ENCODE measurements at regions not wholly inside any gene's neighbourhood (a gene's known extent, or its start where the extent isn't known, plus 50 kb on each side); places are given as distances from the start of the nearest gene placed in this dataset.
"Not testable (repeated sequence)": the region's sequence is repeated elsewhere in the genome, so short reads cannot be mapped to it uniquely, and the experiment has no call there.

DNA sequence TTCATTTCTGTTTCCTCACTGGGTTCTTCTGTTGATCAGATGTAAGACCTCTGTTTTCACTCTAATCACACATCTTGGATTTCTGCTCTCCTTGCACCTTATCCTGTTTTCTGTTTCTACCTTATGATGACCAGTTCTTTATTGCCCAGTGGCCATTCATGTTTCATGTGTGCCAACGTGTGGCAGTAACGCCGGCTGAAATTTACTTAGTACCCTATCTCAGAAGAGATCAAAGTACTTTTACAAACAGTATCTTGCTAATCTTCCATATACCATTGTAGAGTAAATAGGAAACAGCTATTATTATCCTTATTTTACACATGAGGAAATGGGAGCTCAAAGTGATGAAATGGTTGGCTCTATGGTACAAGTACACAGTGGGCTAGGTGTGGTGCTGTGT lies 74.0 kb downstream of the GATA3 start:
- no peak for DNase-seq

DNA sequence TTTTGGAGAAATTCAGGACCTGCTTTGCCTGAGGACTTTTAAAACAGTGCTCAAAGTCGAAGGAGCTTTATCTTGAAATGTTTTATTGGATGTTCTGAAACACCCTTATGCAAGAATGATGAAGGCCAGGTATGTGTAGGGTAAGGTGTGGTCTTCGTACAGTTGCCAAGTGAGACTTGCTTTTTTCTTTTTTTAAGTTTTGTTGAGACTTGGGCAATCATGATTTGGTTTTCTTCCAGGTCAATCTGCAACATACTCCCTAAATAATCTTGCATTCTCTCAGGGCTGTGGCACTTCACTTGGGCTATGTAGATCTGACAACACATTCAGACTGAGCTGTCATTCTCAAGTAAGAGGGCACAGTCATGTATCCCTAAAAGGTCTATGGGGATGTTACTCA lies 75.0 kb downstream of the GATA3 start:
- DNase-seq = no peak

DNA sequence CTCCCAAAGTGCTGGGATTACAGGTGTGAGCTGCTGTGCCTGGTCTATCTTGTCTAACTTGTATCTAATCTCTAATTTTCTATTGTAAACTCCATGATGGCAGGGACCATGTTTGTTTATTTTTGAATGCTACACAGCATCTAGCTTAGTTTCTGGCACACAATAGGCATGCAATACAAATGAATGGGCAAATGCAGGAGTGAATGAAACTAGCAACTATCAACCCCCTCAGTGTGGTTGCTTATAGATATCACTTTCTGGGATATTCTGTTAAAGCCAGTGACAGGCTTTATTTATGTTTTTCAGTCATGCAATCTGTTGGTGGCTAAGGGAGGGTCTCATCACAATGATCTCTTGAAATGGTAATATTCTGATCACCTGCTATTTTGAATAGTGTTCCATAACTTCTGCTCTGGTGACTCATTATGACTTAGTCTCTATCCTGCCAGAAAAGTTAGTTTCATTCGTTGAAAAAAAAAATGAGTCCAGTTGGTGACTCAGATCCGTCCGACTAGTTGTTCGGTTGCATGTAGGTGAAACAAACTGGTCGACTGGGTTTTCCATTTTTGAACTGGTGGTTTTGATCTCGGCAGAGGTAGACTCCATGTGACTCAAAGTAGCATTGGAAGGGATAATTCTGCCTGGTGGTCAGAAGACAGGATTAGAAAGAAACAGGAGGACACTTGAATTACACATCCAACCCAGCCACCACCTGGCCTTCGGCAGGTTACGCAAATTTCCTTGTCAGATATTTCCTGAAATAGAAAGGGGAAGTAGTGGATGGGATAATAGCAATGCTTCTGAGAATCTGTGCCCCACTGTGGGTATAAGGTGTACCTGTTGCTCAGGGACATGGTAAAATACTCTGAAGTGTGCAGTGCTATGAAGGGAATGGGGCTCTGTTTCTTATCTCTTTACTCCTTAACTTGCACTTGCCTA lies 76.8 kb downstream of the GATA3 start:
- peak in 1 of 2 experiments; percentile 20 for DNase-seq

DNA sequence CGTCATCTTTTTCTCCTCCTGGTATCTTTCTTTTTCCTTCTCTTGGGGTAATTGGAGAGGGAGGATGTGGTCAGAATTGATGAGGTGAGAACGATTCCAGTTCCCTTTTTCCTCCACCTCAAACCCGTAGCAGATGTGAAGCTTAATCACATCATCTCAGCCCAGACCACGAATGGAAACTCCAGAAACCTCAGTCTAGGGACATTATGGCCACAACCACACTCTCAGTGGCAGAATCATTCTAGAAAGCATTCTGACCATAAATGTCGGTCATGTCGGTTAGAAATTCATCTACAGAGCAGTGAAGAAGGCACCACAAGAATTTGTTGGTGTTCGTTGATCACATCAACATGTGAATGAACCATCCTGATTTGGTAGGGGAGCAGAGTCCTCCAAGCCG lies 78.7 kb downstream of the GATA3 start:
- DNase-seq = no peak

DNA sequence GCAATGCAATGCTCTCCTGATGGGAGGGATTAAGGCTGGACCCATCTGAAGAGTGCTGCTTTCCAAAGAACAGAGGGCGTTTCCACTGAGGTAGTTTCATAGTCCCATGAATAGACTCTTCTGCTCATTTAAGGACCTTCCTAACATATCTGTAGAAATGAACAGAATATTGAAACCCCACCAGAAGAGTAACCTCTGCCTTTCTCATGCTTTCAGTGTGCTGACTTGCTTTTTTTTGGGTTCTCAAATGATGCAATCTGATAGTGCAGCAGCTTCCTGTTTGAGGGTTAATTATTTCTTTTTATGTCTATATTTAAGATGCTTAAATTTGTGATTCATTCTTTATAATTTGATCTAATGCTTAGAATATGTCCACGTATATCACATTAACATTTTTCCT lies 82.2 kb downstream of the GATA3 start:
- no peak for DNase-seq

DNA sequence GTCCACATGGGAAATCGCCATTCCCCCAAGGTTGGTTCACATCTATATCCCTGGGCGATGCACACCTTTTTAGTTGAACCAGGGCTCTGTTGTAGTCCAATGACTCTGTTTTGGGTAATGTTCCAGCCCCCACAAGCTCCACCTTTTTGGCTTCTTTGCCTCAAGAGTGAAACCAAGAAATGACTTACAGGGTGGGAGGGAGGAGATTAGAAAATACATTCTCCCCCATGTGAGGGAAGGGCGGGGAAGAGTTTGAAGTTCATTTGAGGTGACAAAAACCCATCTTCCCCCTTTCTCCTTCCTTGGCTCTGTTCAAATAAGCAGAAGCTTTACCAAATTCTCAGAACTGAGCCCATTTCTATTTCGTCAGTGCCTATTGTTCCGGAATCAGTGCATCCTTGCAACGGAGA lies 82.8 kb downstream of the GATA3 start:
- DNase-seq = peak; percentile 26 to 27

DNA sequence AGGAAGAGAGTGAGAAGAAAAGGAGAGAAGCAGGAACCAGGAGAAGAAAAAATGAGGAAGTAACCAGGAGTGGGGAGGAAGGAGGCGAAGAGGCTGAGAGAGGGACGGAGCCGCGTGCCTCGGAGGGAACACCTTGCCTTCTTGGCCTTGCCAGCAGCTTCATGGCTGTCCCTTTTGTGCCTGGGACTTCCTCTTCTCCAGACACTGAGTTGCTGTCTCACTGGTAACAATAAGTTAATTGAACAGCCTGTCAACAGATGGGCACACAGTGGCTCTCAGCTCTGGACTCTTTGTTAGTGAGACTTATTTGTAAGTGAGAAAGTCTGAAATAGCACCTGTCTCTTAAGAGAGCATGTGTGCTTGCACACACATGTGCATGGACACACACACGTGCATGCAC lies 83.2 kb downstream of the GATA3 start:
- DNase-seq = no peak

DNA sequence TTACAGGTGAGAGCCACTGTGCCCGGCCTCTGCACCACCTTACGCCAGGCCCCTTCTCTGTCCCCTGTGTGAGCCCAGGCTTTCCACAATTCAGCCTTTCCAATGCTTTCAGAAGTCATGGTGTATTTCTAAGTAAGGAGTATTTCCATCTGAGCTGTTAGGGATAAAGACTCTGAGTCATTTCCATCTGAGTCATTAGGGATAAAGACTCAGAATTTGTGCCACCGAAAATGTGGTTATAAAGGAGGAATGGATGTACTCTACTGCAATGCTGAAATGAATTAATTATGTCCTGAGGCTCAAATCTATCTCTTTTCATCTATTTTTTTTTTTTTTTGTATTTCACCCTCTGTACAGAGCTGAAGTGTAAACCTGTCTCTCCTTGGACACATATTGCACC lies 84.0 kb downstream of the GATA3 start:
- no peak for DNase-seq

DNA sequence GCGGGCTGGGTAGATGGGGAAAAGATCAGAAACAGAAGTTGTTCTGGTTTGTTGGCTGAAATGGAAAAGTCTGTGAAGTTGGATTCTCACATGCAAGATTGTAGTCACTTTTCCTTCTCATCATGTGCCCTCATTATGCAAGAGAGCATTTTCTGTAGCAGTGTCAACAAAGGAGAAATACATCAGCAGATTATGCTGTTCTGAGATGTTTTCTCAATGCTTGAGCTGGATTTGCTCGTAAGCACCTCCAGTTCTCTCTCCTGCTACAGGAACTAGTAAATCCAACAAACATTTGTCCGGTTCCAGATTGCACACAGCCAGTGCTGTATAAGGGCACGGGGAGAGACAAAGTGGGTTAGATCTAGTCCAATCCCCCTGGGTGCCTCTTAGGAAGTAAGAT lies 90.0 kb downstream of the GATA3 start:
- DNase-seq = no peak

DNA sequence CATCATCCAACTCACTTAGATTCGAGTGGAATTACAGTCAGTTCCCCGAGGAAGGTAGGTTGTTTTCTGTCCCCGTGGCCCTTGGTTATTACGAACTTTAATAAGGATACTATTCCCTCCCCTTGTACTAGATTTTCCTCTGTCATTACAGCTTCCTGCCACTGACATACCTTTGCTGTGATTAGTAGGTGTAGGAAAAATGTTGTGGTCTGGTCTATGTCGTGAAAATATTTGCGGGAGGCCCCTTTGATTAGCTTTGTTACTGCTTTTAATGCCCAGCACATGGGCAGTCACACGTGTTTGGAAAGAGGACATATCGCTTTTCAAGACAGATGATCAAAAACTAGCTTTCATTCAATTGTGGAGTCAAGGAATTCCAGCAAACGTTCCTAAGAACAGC lies 92.2 kb downstream of the GATA3 start:
- DNase-seq = no peak

DNA sequence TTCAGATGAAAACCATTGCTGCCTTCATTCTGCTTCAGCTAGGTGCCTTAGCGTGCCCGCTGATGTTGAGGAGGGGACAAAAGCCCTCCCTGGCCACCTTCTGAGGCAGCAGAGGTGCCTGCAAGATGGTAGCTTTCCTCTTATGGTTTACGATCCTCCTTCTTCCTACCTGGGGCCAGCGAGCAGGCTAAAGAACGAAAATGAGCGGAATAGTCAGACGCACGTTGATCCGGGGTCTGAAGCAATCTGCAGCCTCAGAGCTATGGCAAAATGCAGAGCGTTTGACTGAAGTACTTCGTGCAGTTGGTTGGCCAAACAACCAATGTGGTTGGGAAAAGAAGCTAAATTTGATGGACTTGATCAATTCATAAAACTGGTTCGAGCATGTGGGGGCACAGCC lies 95.5 kb downstream of the GATA3 start:
- no peak for DNase-seq

DNA sequence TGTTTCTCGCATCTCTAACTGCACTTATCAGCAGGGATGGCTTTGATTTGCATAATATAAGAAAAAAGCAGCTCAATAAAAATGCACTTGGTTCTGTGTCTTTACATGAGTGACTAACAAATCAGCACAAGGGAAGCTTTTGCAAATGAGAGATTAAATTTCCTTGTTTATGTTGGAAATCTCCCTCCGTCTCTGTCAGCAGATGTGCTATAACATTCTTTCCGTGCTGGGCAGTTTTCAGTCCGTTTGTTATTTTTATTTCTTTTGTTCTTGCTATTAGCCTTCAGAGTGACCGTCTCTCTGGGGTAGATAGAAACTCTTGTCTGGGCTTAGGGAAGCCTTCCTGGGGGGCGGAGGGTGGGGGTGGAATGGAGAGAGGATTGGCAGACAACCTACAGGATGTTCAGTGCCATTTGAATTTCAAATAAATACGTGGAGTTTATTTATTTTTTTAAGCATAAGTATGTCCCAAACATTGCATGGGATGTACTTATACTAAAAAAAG lies 96.0 kb downstream of the GATA3 start:
- no peak for DNase-seq

DNA sequence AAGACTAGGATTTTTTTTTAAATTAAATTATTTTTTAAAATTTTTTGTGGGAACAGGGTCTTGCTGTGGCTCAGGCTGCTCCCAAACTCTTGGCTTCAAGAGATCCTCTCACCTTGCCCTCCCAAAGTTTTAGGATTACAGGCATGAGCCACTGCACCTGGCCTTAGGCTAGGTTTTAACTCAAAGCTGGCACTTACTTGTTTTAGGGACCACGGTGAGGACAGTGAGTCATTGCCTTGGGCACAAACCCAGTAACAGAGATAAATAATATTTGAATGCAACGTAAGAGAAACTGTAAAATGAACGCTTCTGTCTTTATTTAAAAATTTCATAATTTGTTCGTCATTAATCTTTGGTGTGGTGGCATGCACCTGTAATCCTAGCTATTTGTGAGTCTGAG lies 96.6 kb downstream of the GATA3 start:
- DNase-seq = no peak

DNA sequence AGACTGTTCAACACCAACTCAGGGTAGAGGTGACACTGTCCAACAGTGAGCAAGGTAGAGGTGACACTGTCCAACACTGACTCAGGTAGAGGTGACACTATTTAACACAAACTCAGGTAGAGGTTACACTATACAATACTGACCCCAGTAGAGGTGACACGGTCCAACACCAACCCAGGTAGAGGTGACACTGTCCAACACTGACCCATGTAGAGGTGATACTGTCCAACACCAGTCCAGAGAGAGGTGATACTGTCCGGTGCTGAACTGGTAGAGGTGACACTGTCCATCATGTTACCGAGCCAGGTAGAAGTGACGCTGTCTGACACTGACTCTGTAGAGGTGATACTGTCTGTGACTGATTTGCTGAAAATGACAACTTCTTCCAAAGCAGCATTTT lies 102.4 kb downstream of the GATA3 start:
- DNase-seq = no peak

DNA sequence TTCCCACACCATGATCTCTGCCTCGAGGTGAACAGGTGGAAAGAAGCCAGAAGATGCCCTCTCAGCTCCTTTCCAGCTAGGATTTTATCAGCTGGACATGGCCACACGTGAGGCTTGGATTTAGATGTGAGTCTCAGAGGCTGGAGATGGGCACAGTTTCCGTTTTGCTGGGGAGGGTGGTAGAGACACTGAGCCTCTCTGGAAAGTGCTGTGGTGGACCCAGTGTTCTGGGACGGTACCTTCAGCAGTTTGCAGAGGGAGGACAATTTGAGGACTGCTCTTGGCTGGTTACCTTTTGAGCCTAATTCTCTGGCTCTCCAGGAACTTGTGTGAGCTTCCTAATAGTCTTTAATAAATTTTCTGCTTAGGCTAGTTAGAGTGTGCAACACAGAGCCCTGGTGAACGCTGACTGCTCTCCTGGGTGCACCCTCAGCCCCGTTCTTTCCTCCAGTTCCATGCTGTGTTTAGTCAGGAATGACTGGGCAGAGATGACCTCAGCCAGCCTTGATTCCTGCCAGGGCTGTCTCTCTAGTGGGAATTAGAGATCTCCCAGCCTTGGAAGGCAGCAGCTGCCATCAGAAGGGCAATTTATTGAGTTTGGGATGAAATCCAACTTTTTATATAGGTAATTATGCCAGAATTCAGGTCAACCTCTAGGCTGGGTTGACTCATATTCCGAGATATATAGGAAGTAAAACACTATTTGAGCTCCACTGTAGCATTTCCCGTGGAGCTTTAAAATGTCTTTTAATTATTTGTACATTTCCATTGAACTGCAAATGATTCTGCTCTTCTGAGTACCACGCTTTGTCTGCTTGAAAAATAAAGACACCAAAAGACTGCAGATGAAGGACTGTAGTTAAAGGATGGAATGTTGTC lies 103.9 kb downstream of the GATA3 start:
- DNase-seq = no peak

DNA sequence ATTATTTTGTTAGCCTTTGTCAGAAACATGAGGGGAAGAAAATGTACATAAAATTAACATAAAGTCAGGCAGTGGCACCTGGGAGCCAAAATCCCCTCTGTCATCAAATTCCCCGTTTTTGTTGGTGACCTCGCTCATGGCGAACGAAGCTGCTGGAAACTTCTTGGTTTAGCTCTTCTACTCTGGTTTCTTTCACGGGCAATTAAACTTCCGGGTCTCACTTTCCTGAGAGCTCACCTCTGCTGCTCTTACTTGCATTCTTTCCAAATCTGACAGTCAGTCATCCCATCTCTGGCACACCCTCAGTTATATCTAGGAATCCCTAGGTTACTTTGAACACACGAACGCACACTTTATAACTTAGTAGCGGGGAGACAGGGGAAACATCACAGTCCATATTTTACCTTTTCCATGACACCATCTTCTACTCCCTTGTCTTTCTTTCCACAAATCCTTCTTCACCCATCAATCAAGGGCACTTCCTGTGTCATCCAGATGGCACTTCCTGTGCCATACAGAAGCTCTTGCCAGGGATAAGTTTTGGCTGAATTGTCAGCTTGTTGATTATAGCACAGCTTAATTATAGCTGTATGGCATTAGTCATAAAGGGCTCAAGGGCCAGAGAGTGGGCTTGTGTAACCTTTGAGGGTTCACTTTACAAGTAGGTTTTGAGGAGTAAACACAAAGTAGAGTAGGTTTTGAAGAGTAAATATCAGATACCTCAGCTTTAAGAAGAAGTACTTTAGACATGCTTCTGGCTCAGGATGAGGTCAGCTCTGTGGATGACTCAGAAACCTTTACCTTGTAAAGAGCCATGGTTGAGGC lies 105.1 kb downstream of the GATA3 start:
- no peak for DNase-seq

DNA sequence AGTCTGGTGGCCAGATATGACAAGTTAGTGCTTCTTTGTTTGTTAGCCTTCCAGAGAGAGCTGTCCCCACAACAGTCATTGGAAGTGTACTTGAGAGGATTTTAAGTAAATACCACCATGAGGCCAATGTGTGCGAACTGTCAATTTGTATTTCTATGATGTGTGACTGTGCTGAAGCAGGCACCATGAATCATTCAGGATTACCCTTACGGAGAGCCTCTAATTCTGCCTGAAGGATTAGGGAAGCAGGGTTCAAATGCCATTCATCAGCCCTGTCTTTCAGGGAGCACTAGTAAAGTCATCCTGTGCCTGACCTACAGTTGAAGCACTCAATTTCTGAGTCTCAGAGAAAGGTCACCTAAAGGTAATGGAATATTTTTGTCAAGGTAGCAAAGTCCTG lies 109.3 kb downstream of the GATA3 start:
- DNase-seq = no peak

DNA sequence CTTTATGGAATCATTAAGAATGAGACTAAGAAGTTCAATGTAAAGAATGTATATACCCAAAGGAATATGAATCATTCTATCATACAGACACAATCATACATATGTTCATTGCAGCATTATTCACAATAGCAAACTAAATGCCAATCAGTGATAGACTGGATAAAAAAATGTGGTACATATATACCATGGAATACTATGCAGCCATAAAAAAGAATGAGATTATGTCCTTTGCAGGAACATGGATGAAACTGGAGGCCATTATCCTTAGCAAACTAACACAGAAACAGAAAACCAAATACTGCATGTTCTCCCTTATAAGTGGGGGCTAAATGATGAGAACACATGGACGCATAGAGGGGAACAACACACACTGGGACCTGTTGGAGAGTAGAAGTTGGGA lies 110.2 kb downstream of the GATA3 start:
- not testable (repeated sequence) for DNase-seq

DNA sequence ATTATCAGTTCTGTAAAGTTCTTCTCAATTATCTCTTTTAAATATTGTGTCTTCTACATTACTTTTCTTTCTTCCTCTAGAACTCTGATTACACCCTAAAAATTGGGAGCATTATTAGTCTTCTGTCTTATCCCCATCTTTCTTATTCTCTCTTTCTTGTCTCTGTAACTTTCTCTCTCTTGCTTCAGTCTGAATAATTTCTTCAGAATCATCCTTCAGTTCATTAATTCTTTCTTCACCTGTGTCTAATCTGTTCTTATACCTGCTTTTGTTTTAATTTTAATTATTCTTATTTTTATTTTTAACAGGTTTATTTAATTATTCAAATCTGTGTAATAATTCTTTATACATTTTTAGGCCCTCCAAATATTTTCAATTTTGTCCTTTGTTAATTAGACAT lies 114.3 kb downstream of the GATA3 start:
- DNase-seq = no peak

DNA sequence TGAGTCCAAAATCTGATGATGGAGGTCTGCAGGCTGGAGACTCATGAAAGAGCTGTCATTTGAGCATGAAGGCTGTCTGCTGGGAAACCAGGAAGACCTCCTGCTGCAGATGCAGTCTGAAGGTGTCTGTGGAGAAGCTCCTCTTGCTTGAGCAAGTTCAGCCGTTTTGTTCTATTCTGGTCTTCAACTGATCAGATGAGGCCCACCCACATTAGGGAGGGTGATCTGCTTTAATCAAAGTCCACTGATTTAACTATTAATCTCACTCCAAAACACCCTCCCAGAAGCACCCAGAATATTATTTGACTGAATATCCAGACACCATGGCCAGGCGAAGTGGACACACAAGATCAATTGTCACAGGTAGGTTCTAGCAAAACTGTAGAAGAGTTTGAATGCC lies 116.5 kb downstream of the GATA3 start:
- DNase-seq = no peak

DNA sequence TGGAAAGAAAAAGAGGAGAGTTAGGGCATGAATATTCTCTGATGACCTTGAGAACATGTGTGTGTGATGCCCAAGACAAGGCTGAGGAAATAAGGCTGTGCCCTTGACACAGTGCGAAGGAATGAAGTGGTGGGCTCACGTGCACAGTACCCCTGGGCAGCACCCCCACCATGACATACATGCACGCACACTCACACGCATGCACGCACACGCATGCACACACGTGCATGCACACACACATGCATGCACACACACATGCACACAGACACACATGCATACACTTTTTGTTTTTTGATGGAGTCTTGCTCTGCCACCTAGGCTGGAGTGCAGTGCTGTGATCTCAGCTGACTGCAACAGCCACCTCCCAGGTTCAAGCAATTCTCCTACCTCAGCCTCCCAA lies 118.1 kb downstream of the GATA3 start:
- DNase-seq = no peak

DNA sequence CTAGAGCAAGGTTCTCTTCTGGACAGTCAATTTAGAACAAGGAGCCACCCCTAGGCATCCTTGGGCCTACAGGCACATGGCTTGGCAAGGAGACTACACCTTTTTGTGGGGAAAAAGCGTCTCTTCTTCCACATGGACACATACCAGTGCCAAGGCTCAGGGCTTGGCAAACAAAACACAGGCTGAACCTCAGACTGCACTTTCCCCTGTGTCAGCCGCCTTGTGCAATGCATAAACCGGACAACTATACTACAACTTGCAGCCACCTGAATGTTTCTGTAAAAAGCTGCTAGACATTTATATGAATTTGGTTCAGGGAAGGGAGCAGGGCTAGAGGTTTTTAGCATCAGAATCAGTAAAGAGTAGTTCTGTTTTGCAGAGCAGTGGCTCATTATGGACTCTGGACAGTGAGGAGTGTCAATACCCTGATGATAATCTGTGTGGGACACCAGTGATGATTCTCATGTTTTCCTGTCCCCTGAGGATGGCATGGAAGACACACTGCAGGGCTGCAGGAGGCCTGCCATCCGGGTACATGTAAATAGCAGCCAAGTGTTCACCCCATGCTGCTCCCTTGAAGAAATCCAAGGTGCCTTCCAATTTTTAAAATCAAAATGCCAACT lies 118.9 kb downstream of the GATA3 start:
- DNase-seq = no peak

DNA sequence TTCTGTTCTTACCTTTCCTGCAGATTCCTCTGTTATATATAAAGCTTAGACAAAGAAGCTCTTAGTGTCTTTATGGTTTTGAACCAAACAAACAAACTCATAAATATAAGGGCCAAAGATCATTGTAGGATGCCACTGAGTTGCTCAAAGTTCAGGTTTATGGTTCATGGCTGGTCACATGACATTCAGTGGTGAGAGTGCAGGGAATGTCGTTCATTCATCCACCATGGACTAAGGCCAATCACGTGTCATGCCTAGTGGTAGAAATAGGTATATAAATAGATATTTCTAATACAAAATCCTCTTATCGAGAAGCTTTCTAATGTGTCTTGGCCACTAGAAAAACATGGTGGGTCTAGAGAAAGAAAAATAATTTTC lies 119.4 kb downstream of the GATA3 start:
- no peak for DNase-seq

Data from activated CD4-positive, alpha-beta T cell treated with anti-CD3 and anti-CD28 coated beads, Interleukin-2, amount 50 U/mL, for 4 hours (primary cell).